ENCODE measurements at regions not wholly inside any gene's neighbourhood (a gene's known extent, or its start where the extent isn't known, plus 50 kb on each side); places are given as distances from the start of the nearest gene placed in this dataset.
A peak's percentile ranks its signal among the peaks of the same experiment; 100 is the strongest.
"Not testable (repeated sequence)": the region's sequence is repeated elsewhere in the genome, so short reads cannot be mapped to it uniquely, and the experiment has no call there.

- no peak for ATAC-seq
- intact Hi-C loops (cut with DNase I) = no loop called here
- no peak for DNase-seq (ENCODE audit: low spot score)
Observed at GRCh38 chr10:78605800-78606350, 462.9 kb upstream of the ZMIZ1 start.

- ATAC-seq; intact Hi-C loops (cut with DNase I): not testable (repeated sequence)
Observed at GRCh38 chr10:78606766-78607165, 462.0 kb upstream of the ZMIZ1 start.

DNA sequence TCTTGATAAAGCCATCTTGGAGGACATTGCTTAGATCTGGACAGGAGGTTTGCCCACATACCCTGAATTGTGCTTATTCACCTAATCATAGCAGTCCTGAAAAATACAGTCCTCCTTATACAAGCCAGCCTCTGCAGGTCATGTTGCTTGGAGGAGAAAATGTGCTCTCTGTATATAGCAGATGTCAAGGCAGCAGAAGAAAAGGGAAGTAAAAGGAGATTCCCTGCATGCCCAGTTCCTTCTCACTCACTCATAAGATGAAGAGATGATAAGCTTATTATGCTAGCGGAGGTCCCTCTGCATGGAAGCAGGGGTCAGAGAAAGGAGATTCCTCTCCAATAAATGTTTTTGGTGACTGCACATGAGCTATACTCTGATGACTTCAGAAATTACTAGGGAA is 458.8 kb upstream of the ZMIZ1 start:
- ATAC-seq = no peak
- intact Hi-C loops (cut with DNase I) = no loop called here

More at GRCh38 chr10:78606766-78607165, 462.0 kb upstream of the ZMIZ1 start:
- DNase-seq (ENCODE audit: low spot score) = not testable (repeated sequence)

GRCh38 chr10:78613132-78613531 is 455.6 kb upstream of the ZMIZ1 start:
- no peak for ATAC-seq
- intact Hi-C loops (cut with DNase I) = no loop called here
- no peak for DNase-seq (ENCODE audit: low spot score)

More for the DNA sequence above, 458.8 kb upstream of the ZMIZ1 start:
- DNase-seq (ENCODE audit: low spot score) = no peak

DNA sequence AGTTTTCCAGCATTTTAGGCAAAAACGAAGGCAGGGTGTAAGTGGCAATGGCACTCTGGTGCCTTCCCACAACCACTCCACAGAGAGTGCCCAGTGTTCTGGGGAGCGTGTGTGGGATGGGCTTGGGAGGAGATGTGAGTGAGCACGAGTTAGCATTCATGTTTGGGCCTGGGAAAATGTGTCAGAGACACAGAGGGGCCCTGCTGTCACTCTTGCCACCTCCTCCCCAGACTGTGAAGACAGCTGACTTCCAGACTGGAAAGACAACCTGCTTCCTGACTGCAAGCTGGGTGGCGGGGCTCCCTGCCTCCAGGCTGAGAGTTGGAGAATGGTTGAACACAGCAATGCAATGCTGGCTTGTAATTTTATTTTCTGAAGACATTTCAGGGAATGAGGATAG is 454.5 kb upstream of the ZMIZ1 start:
- ATAC-seq = no peak
- intact Hi-C loops (cut with DNase I) = no loop called here

GRCh38 chr10:78614744-78615143 is 454.0 kb upstream of the ZMIZ1 start:
- ATAC-seq (no peak), DNase-seq (ENCODE audit: low spot score) (no peak)
- intact Hi-C loops (cut with DNase I) = no loop called here

More for the DNA sequence above, 454.5 kb upstream of the ZMIZ1 start:
- DNase-seq (ENCODE audit: low spot score) = no peak

- intact Hi-C loops (cut with DNase I) = no loop called here
- no peak for ATAC-seq
- DNase-seq (ENCODE audit: low spot score) = no peak
Observed at GRCh38 chr10:78616125-78616695, 452.6 kb upstream of the ZMIZ1 start.

GRCh38 chr10:78617115-78617514 is 451.7 kb upstream of the ZMIZ1 start:
- no peak for DNase-seq (ENCODE audit: low spot score)
- ATAC-seq = no peak
- intact Hi-C loops (cut with DNase I) = no loop called here

GRCh38 chr10:78617631-78618030 is 451.1 kb upstream of the ZMIZ1 start:
- DNase-seq (ENCODE audit: low spot score) (no peak), ATAC-seq (no peak)
- intact Hi-C loops (cut with DNase I) = no loop called here

GRCh38 chr10:78618050-78618449 is 450.7 kb upstream of the ZMIZ1 start:
- intact Hi-C loops (cut with DNase I) = no loop called here
- DNase-seq (ENCODE audit: low spot score) = no peak
- ATAC-seq = no peak

DNA sequence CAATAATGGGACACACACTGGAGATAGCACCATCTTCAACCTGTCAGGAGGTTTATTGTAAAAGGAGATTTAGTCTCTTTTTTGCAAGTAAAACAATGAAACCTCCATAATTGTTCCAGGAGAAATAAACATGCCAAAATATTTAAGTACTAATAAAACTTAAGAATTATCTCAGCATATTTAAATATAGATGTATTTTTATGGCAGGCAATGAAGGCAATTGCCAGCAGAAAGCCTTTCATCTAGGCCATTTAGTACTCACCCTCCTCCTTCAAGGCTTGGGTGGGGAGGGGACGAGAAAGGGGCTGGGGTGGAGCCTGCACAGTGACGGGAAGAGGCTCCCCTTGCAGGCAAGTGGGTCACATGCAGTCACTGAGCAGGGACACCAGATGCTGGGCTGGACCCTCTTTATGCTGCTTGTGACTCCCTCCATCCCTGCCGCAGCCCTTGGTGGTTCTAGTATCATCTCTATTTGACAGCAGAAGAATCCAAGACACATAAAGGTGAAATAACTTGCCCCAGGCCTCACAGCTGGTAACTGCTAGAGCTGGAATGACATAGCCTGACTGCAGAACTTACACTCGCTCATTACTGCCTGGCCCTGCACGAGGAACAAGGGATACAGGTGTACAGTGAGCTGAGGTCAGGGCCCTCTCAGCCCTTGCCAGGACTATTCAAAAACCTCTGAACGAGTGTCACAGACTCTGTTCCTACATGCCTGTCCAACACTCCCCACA is 449.5 kb upstream of the ZMIZ1 start:
- ATAC-seq = no peak
- DNase-seq (ENCODE audit: low spot score) = no peak
- intact Hi-C loops (cut with DNase I) = no loop called here

DNA sequence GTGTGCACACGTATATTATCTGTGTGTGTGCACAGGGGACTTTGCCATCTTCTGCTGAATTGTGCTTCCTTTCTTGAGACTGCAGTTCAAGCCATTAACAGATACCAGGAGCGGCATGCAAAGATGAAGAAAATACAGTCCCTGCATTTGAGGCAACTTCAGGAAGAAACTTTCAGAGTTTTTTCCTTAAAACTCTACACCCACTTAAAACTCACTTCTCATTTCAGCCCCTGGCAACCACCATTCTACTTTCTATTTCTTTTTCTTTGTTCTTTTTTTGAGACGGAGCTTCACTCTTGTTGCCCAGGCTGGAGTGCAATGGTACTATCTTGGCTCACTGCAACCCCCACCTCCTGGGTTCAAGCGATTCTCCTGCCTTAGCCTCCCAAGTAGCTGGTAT is 448.9 kb upstream of the ZMIZ1 start:
- no peak for ATAC-seq
- intact Hi-C loops (cut with DNase I) = no loop called here
- no peak for DNase-seq (ENCODE audit: low spot score)

- DNase-seq (ENCODE audit: low spot score) = no peak
- intact Hi-C loops (cut with DNase I) = no loop called here
- no peak for ATAC-seq
Observed at GRCh38 chr10:78620985-78621799, 447.6 kb upstream of the ZMIZ1 start.

- peak; percentile 81 for ATAC-seq
- intact Hi-C loops (cut with DNase I) = no loop called here
- DNase-seq (ENCODE audit: low spot score) = no peak
Observed at GRCh38 chr10:78623578-78624215, 445.1 kb upstream of the ZMIZ1 start.

GRCh38 chr10:78624791-78625190 is 444.0 kb upstream of the ZMIZ1 start:
- DNase-seq (ENCODE audit: low spot score) (no peak), ATAC-seq (no peak)
- intact Hi-C loops (cut with DNase I) = no loop called here

GRCh38 chr10:78626471-78626870 is 442.3 kb upstream of the ZMIZ1 start:
- no peak for ATAC-seq
- intact Hi-C loops (cut with DNase I) = no loop called here
- DNase-seq (ENCODE audit: low spot score) = no peak

GRCh38 chr10:78627254-78627795 is 441.4 kb upstream of the ZMIZ1 start:
- no peak for DNase-seq (ENCODE audit: low spot score)
- ATAC-seq = no peak
- intact Hi-C loops (cut with DNase I) = no loop called here

DNA sequence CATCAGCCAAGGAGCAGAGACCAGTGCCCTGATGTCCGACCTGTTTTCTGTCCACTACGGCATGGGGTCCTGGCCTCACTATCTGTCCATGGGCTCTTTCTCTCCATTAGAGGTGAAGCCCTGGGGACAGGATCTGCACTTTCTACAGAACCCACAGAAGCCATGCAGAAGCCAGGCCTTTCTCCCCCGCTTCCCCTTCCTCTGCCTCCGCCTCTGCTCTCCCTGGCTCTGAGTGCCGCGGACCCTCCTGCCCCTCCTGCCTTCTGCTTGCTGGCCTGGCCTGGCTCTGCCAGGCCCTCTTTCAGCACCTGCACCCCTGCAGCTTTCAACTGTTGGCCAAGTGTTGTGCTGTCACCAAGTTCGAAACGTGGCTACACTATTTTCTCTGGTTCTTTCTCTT is 439.8 kb upstream of the ZMIZ1 start:
- intact Hi-C loops (cut with DNase I) = no loop called here
- ATAC-seq = no peak
- no peak for DNase-seq (ENCODE audit: low spot score)

DNA sequence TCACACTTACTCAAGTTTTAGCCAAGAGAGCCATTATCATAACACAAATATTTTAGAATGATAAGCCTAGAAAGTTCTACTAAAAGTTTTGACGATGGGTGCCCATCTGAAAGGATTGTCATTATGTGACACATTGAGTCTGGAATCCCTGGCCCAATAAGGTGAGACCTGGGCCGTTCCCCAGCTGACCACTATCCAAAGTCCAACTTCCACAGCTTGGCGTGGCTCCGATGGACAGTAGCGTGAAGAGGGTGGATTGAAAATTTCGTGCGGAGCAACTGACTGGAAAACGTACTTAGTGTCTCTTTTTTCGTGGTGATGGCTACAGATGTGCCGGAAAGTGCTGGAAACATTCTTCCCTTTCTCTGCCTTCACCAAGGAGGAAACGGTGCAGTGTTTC is 439.0 kb upstream of the ZMIZ1 start:
- DNase-seq (ENCODE audit: low spot score) (no peak), ATAC-seq (no peak)
- intact Hi-C loops (cut with DNase I) = no loop called here

Data from sciatic nerve (tissue), 2 donors.